ENCODE measurements at regions not wholly inside any gene's neighbourhood (a gene's known extent, or its start where the extent isn't known, plus 50 kb on each side); places are given as distances from the start of the nearest gene placed in this dataset.

DNA sequence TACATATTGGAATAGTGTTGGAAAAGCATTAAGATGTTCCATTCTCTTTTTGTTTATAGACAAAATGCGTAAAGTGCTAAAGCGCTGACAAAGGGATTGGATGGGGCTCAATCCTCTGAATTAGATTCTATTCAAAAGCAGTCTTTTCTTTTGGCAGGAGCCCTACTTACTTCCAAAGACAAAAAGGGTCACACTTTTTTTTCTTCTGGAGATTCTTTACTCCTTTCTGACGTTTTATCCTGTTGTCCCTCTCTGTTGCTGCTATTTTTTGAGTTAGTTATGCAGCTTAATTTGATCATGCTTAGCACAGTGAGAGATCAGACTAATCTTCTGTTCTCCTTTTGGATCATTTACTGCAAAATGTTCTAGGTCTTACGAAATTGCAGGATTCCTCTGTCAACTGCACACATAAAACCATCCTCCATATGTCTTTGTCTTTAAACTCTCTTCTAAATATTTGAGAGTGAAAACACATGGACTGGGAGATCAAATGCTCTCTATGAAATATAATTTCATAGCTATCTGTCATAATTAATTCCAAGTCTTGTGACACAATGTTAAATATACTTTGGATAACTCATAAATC is 656.4 kb upstream of the ADGRL2 start:
- POLR2A ChIA-PET = no interaction called here
- Histone ChIP-seq H3K36me3 (ENCODE audit: insufficient read depth, low read length) (no peaks in the 10 kb centered on the region), H4K20me1 (ENCODE audit: insufficient read depth, low read length) (no peaks in the 10 kb centered on the region), H3K4me3 (ENCODE audit: low read depth, low read length, poor library complexity, severe bottlenecking) (no peak overlapping the region), H3K4me1 (ENCODE audit: insufficient read depth, low read length, poor library complexity, severe bottlenecking) (no peaks in the 10 kb centered on the region), H3K9me3 (ENCODE audit: low read length) (no peaks in the 10 kb centered on the region), H3K27ac (ENCODE audit: low read depth, low read length, poor library complexity, severe bottlenecking) (no peak overlapping the region), H2AFZ (ENCODE audit: low read length) (no peak overlapping the region), H3K9me2 (ENCODE audit: insufficient read depth, low read length) (no peaks in the 10 kb centered on the region), H3K79me2 (ENCODE audit: insufficient read depth, low read depth, low read length) (no peaks in the 10 kb centered on the region), H3K4me2 (ENCODE audit: low read length) (no peak overlapping the region)
- no TSS peak for BruUV-seq (replicated peaks)
- no peak for TF ChIP-seq EZH2phosphoT487 (IDR thresholded peaks at IDR 0.05; ENCODE audit: borderline replicate concordance, low read depth, low read length)
- TF ChIP-seq, protein P1, sequence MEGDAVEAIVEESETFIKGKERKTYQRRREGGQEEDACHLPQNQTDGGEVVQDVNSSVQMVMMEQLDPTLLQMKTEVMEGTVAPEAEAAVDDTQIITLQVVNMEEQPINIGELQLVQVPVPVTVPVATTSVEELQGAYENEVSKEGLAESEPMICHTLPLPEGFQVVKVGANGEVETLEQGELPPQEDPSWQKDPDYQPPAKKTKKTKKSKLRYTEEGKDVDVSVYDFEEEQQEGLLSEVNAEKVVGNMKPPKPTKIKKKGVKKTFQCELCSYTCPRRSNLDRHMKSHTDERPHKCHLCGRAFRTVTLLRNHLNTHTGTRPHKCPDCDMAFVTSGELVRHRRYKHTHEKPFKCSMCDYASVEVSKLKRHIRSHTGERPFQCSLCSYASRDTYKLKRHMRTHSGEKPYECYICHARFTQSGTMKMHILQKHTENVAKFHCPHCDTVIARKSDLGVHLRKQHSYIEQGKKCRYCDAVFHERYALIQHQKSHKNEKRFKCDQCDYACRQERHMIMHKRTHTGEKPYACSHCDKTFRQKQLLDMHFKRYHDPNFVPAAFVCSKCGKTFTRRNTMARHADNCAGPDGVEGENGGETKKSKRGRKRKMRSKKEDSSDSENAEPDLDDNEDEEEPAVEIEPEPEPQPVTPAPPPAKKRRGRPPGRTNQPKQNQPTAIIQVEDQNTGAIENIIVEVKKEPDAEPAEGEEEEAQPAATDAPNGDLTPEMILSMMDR (conservative IDR thresholded peaks at IDR 0.05; ENCODE audit: low read length) = no peak
- CTCF ChIA-PET (ENCODE audit: unreplicated experiment) = no interaction called here
- intact Hi-C loops (cut with micrococcal nuclease; ENCODE audit: unreplicated experiment) = no loop called here
- DNase-seq (ENCODE audit: low spot score) = no peak

DNA sequence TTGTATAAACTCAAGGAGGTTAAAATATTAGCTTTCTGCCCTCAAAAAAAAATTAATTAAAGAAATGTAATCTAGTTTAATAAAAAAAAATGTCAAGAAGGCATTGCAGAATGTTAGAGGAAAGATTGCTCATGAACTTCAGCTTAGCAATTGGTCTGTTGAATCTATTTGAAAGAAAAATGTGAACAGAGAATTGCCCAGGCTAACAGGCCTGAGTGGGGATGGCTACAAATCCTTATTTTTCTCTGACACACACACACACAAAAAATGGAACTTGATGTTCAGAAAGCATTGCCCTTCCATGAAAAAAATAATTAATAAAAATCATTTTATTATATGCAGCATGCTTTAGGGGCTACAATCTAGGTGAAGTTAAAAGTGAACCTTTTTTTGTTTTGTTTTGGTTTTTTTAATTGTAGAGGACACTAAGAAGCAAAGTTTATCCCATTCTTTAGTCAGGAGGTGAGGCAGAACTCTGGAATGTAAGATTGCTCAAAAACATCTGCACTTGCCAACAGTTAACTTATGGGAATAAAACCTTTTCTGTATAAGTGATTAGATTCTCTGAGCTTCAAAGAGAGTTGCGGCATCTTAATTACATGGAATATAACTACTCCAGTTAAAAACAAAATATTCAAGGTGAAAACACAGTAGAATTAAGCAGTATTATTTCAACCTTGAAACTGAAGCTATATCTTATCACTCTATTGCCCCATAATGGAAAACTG is 658.5 kb upstream of the ADGRL2 start:
- H3K9me2 ChIP-seq (ENCODE audit: insufficient read depth, low read length) = no peaks in the 10 kb centered on the region
- H3K36me3 ChIP-seq (ENCODE audit: insufficient read depth, low read length) = no peaks in the 10 kb centered on the region
- intact Hi-C loops (cut with micrococcal nuclease; ENCODE audit: unreplicated experiment) = no loop called here
- H3K79me2 ChIP-seq (ENCODE audit: insufficient read depth, low read depth, low read length) = no peaks in the 10 kb centered on the region
- no peaks in the 10 kb centered on the region for H3K4me1 ChIP-seq (ENCODE audit: insufficient read depth, low read length, poor library complexity, severe bottlenecking)
- DNase-seq (ENCODE audit: low spot score) = no peak
- POLR2A ChIA-PET = no interaction called here
- H4K20me1 ChIP-seq (ENCODE audit: insufficient read depth, low read length) = no peaks in the 10 kb centered on the region
- H3K9me3 ChIP-seq (ENCODE audit: low read length) = no peaks in the 10 kb centered on the region
- no peak overlapping the region for H3K27ac ChIP-seq (ENCODE audit: low read depth, low read length, poor library complexity, severe bottlenecking)
- no peak overlapping the region for H2AFZ ChIP-seq (ENCODE audit: low read length)
- CTCF ChIA-PET (ENCODE audit: unreplicated experiment) = no interaction called here
- no TSS peak for BruUV-seq (replicated peaks)
- TF ChIP-seq EZH2phosphoT487 (IDR thresholded peaks at IDR 0.05; ENCODE audit: borderline replicate concordance, low read depth, low read length) = no peak
- TF ChIP-seq, protein P1 (conservative IDR thresholded peaks at IDR 0.05; ENCODE audit: low read length) = no peak
- H3K4me2 ChIP-seq (ENCODE audit: low read length) = no peak overlapping the region
- H3K4me3 ChIP-seq (ENCODE audit: low read depth, low read length, poor library complexity, severe bottlenecking) = no peak overlapping the region

DNA sequence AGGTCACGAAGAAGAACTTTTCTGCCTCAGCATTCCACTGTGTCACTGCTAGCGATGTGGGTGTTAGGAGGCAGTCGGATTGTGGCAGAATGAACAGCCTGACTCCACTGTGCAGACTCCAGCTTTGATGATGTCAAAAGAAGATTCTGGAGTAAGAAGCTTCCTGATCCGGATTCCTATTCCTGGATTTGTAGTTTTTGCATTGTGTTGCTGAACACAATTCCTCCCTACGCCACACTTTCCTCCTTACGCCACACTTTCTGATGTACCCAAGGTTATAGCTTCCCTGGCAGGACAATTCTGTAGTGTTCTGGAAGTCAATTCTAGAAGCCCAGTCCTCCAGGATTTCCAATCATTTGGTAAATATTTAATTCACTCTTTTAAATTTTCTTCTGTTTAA is 665.2 kb upstream of the ADGRL2 start:
- no peaks in the 10 kb centered on the region for H3K9me3 ChIP-seq (ENCODE audit: low read length)
- no peaks in the 10 kb centered on the region for H3K4me1 ChIP-seq (ENCODE audit: insufficient read depth, low read length, poor library complexity, severe bottlenecking)
- DNase-seq (ENCODE audit: low spot score) = no peak
- POLR2A ChIA-PET = no interaction called here
- H3K79me2 ChIP-seq (ENCODE audit: insufficient read depth, low read depth, low read length) = no peaks in the 10 kb centered on the region
- TF ChIP-seq EZH2phosphoT487 (IDR thresholded peaks at IDR 0.05; ENCODE audit: borderline replicate concordance, low read depth, low read length) = no peak
- TF ChIP-seq, protein P1 (conservative IDR thresholded peaks at IDR 0.05; ENCODE audit: low read length) = no peak
- no peaks in the 10 kb centered on the region for H3K9me2 ChIP-seq (ENCODE audit: insufficient read depth, low read length)
- no peak overlapping the region for H2AFZ ChIP-seq (ENCODE audit: low read length)
- H3K4me3 ChIP-seq (ENCODE audit: low read depth, low read length, poor library complexity, severe bottlenecking) = no peak overlapping the region
- intact Hi-C loops (cut with micrococcal nuclease; ENCODE audit: unreplicated experiment) = no loop called here
- H3K4me2 ChIP-seq (ENCODE audit: low read length) = no peak overlapping the region
- no TSS peak for BruUV-seq (replicated peaks)
- no peak overlapping the region for H3K27ac ChIP-seq (ENCODE audit: low read depth, low read length, poor library complexity, severe bottlenecking)
- CTCF ChIA-PET (ENCODE audit: unreplicated experiment) = no interaction called here
- no peaks in the 10 kb centered on the region for H4K20me1 ChIP-seq (ENCODE audit: insufficient read depth, low read length)
- no peaks in the 10 kb centered on the region for H3K36me3 ChIP-seq (ENCODE audit: insufficient read depth, low read length)
